ENCODE measurements at regions not wholly inside any gene's neighbourhood (a gene's known extent, or its start where the extent isn't known, plus 50 kb on each side); places are given as distances from the start of the nearest gene placed in this dataset.

DNA sequence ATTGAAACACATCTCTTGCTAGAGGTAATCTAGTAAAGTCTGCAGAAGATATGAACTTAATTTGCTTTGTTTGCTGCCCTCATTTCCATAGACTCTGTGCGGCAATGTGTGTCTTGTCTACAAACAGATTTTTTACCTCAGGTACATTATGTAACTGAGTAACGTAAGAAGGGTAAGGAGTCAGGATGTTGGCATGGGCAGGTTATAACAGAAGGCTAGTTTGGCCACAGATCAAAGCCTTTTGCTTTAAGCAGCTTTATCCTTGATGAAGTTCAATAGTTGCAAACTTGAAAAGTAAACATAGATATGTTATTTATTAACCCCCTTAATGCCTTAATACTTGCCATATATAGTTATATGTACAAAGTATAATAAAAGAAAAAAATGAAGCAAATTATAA lies 391.6 kb upstream of the FKBP1C start:
- Histone ChIP-seq H3K79me2 (ENCODE audit: insufficient read depth, low read length) (no peaks in the 10 kb centered on the region), H3K4me2 (ENCODE audit: insufficient read depth, low read length) (no peak overlapping the region), H3K9me3 (ENCODE audit: insufficient read depth, low read length, severe bottlenecking) (peaks cover 3% of the 10 kb centered on the region), H3K4me3 (ENCODE audit: low read depth in 1 of 2, low read length in 2 of 2) (no peak overlapping the region), H3K27ac (ENCODE audit: low read length) (no peak overlapping the region), H3K4me1 (ENCODE audit: insufficient read depth, low read length) (no peaks in the 10 kb centered on the region), H3K36me3 (ENCODE audit: insufficient read depth, low read length) (no peaks in the 10 kb centered on the region), H4K20me1 (ENCODE audit: insufficient read depth, low read length) (no peaks in the 10 kb centered on the region), H3K9ac (ENCODE audit: low read depth, low read length) (no peak overlapping the region), H3K27me3 (ENCODE audit: insufficient read depth, low read length, poor library complexity) (no peaks in the 10 kb centered on the region), H2AFZ (ENCODE audit: low read depth, low read length) (no peak overlapping the region)
- ATAC-seq (ENCODE audit: insufficient read depth, low read depth) (no peak), DNase-seq (no peak)
- no peak for TF ChIP-seq EZH2 (IDR thresholded peaks at IDR 0.05; ENCODE audit: borderline replicate concordance, low read depth, low read length, severe bottlenecking)
- TF ChIP-seq, protein P1, sequence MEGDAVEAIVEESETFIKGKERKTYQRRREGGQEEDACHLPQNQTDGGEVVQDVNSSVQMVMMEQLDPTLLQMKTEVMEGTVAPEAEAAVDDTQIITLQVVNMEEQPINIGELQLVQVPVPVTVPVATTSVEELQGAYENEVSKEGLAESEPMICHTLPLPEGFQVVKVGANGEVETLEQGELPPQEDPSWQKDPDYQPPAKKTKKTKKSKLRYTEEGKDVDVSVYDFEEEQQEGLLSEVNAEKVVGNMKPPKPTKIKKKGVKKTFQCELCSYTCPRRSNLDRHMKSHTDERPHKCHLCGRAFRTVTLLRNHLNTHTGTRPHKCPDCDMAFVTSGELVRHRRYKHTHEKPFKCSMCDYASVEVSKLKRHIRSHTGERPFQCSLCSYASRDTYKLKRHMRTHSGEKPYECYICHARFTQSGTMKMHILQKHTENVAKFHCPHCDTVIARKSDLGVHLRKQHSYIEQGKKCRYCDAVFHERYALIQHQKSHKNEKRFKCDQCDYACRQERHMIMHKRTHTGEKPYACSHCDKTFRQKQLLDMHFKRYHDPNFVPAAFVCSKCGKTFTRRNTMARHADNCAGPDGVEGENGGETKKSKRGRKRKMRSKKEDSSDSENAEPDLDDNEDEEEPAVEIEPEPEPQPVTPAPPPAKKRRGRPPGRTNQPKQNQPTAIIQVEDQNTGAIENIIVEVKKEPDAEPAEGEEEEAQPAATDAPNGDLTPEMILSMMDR (IDR thresholded peaks at IDR 0.05; ENCODE audit: borderline replicate concordance, extremely low read depth, low read length, poor library complexity, severe bottlenecking), result no peak

DNA sequence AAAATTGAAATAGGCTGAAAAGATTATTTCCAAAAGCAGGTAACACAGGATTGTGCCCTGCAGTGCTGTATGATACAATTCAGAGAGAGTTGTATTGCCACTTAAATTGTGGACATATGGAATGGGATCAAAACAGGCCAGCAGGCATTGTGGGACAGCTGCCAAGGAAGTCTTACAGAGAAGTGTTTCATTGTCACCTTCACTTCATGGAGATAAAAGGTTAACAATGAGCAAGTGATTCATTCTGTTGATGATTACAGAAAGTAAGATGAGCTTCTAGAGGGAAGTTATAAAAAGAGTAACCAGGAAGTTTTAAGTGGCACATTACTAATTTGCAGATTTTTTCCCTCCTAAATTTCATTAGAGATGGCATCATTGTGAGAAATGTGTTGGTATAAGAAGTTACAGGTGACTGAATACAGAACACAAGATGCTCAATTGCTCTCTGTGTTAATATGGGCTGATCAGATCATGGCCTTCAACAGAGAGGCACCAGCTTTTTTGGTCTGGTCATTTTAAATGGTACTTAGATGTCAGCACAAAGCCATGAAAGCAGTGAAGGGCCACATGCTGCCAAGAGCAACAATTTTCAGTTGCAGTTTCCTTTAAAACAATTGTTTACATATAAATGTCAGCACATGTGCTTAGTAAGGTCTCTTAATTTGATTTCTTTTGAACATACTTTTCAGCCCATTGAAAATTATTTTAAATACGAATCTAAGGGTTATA lies 402.5 kb upstream of the FKBP1C start:
- DNase-seq (no peak), ATAC-seq (ENCODE audit: insufficient read depth, low read depth) (no peak)
- no peaks in the 10 kb centered on the region for H4K20me1 ChIP-seq (ENCODE audit: insufficient read depth, low read length)
- no peaks in the 10 kb centered on the region for H3K4me1 ChIP-seq (ENCODE audit: insufficient read depth, low read length)
- no peaks in the 10 kb centered on the region for H3K9me3 ChIP-seq (ENCODE audit: insufficient read depth, low read length, severe bottlenecking)
- no peaks in the 10 kb centered on the region for H3K27me3 ChIP-seq (ENCODE audit: insufficient read depth, low read length, poor library complexity)
- H3K27ac ChIP-seq (ENCODE audit: low read length), result no peak overlapping the region
- H3K36me3 ChIP-seq (ENCODE audit: insufficient read depth, low read length), result no peaks in the 10 kb centered on the region
- H3K4me2 ChIP-seq (ENCODE audit: insufficient read depth, low read length), result no peak overlapping the region
- H3K9ac ChIP-seq (ENCODE audit: low read depth, low read length), result no peak overlapping the region
- no peak overlapping the region for H2AFZ ChIP-seq (ENCODE audit: low read depth, low read length)
- no peaks in the 10 kb centered on the region for H3K79me2 ChIP-seq (ENCODE audit: insufficient read depth, low read length)
- TF ChIP-seq, protein P1 (IDR thresholded peaks at IDR 0.05; ENCODE audit: borderline replicate concordance, extremely low read depth, low read length, poor library complexity, severe bottlenecking), result no peak
- no peak for TF ChIP-seq EZH2 (IDR thresholded peaks at IDR 0.05; ENCODE audit: borderline replicate concordance, low read depth, low read length, severe bottlenecking)
- H3K4me3 ChIP-seq (ENCODE audit: low read depth in 1 of 2, low read length in 2 of 2), result no peak overlapping the region

DNA sequence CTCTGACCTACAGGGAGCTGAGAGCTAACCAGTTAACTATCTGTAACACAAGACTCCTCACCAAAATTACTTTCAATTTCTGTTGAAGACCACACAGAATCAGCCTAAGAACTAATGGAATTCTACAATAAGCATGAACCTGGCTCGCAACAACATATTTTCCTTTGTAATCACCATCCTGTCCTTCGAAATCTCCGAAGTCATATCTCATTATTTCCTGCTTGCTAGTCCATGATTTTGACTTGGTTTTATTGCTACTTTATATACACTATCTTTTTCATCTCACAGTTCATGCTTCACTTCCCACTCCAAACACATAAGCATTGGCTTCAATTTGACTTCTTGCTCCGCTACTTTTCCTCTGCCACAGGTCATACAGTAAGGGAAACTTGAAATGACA lies 405.8 kb upstream of the FKBP1C start:
- no peak overlapping the region for H3K27ac ChIP-seq (ENCODE audit: low read length)
- DNase-seq, result no peak

More for the DNA sequence above, 405.8 kb upstream of the FKBP1C start:
- ATAC-seq (ENCODE audit: insufficient read depth, low read depth), result no peak
- no peak overlapping the region for H3K9ac ChIP-seq (ENCODE audit: low read depth, low read length)
- H3K4me1 ChIP-seq (ENCODE audit: insufficient read depth, low read length), result no peaks in the 10 kb centered on the region
- no peaks in the 10 kb centered on the region for H3K36me3 ChIP-seq (ENCODE audit: insufficient read depth, low read length)
- H4K20me1 ChIP-seq (ENCODE audit: insufficient read depth, low read length), result no peaks in the 10 kb centered on the region
- H3K9me3 ChIP-seq (ENCODE audit: insufficient read depth, low read length, severe bottlenecking), result no peaks in the 10 kb centered on the region
- H3K4me2 ChIP-seq (ENCODE audit: insufficient read depth, low read length), result no peak overlapping the region
- TF ChIP-seq EZH2 (IDR thresholded peaks at IDR 0.05; ENCODE audit: borderline replicate concordance, low read depth, low read length, severe bottlenecking), result no peak
- TF ChIP-seq, protein P1 (IDR thresholded peaks at IDR 0.05; ENCODE audit: borderline replicate concordance, extremely low read depth, low read length, poor library complexity, severe bottlenecking), result no peak
- no peak overlapping the region for H2AFZ ChIP-seq (ENCODE audit: low read depth, low read length)
- no peaks in the 10 kb centered on the region for H3K79me2 ChIP-seq (ENCODE audit: insufficient read depth, low read length)
- H3K4me3 ChIP-seq (ENCODE audit: low read depth in 1 of 2, low read length in 2 of 2), result no peak overlapping the region
- H3K27me3 ChIP-seq (ENCODE audit: insufficient read depth, low read length, poor library complexity), result no peaks in the 10 kb centered on the region

Data from DND-41 (cell line).